ENCODE measurements at regions not wholly inside any gene's neighbourhood (a gene's known extent, or its start where the extent isn't known, plus 50 kb on each side); places are given as distances from the start of the nearest gene placed in this dataset.

DNA sequence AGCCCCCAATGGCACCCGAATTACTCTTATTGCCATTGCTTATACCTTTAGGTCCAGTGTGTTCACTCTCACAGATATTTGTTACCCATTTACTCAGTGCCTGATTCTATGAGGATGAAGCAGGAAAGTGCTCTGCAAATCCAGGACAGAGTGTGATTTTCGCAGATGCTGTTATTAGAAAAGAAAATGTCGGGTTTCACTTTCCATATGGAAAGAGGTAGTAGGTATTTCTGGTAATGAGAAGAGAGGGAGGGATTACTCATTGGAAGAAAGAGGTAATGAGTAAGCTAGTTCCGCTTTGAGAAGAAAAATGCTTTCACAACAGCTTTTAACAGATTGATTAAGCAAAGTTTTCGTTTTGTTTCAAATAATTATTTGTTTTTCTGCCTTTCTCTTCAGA lies 336.3 kb upstream of the CFAP20DC start (continued):
- TF ChIP-seq, protein P1, sequence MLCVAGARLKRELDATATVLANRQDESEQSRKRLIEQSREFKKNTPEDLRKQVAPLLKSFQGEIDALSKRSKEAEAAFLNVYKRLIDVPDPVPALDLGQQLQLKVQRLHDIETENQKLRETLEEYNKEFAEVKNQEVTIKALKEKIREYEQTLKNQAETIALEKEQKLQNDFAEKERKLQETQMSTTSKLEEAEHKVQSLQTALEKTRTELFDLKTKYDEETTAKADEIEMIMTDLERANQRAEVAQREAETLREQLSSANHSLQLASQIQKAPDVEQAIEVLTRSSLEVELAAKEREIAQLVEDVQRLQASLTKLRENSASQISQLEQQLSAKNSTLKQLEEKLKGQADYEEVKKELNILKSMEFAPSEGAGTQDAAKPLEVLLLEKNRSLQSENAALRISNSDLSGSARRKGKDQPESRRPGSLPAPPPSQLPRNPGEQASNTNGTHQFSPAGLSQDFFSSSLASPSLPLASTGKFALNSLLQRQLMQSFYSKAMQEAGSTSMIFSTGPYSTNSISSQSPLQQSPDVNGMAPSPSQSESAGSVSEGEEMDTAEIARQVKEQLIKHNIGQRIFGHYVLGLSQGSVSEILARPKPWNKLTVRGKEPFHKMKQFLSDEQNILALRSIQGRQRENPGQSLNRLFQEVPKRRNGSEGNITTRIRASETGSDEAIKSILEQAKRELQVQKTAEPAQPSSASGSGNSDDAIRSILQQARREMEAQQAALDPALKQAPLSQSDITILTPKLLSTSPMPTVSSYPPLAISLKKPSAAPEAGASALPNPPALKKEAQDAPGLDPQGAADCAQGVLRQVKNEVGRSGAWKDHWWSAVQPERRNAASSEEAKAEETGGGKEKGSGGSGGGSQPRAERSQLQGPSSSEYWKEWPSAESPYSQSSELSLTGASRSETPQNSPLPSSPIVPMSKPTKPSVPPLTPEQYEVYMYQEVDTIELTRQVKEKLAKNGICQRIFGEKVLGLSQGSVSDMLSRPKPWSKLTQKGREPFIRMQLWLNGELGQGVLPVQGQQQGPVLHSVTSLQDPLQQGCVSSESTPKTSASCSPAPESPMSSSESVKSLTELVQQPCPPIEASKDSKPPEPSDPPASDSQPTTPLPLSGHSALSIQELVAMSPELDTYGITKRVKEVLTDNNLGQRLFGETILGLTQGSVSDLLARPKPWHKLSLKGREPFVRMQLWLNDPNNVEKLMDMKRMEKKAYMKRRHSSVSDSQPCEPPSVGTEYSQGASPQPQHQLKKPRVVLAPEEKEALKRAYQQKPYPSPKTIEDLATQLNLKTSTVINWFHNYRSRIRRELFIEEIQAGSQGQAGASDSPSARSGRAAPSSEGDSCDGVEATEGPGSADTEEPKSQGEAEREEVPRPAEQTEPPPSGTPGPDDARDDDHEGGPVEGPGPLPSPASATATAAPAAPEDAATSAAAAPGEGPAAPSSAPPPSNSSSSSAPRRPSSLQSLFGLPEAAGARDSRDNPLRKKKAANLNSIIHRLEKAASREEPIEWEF (IDR thresholded peaks at IDR 0.05; ENCODE audit: insufficient replicate concordance, low read depth, low read length): peak; percentile 71
- TF ChIP-seq IRF4 (IDR thresholded peaks at IDR 0.05; ENCODE audit: low read depth, low read length): peak; percentile 98
- TF ChIP-seq FOXM1 (IDR thresholded peaks at IDR 0.05; ENCODE audit: low read depth, low read length): peak; percentile 98
- TF ChIP-seq FOXK2 (IDR thresholded peaks at IDR 0.05): no peak
- TF ChIP-seq STAT3 (IDR thresholded peaks at IDR 0.05; ENCODE audit: low read depth, low read length): peak; percentile 93; the same call in 1 of the 2 replicates
- TF ChIP-seq, protein P2, sequence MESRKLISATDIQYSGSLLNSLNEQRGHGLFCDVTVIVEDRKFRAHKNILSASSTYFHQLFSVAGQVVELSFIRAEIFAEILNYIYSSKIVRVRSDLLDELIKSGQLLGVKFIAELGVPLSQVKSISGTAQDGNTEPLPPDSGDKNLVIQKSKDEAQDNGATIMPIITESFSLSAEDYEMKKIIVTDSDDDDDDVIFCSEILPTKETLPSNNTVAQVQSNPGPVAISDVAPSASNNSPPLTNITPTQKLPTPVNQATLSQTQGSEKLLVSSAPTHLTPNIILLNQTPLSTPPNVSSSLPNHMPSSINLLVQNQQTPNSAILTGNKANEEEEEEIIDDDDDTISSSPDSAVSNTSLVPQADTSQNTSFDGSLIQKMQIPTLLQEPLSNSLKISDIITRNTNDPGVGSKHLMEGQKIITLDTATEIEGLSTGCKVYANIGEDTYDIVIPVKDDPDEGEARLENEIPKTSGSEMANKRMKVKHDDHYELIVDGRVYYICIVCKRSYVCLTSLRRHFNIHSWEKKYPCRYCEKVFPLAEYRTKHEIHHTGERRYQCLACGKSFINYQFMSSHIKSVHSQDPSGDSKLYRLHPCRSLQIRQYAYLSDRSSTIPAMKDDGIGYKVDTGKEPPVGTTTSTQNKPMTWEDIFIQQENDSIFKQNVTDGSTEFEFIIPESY (IDR thresholded peaks at IDR 0.05): no peak
- TF ChIP-seq, protein P3, sequence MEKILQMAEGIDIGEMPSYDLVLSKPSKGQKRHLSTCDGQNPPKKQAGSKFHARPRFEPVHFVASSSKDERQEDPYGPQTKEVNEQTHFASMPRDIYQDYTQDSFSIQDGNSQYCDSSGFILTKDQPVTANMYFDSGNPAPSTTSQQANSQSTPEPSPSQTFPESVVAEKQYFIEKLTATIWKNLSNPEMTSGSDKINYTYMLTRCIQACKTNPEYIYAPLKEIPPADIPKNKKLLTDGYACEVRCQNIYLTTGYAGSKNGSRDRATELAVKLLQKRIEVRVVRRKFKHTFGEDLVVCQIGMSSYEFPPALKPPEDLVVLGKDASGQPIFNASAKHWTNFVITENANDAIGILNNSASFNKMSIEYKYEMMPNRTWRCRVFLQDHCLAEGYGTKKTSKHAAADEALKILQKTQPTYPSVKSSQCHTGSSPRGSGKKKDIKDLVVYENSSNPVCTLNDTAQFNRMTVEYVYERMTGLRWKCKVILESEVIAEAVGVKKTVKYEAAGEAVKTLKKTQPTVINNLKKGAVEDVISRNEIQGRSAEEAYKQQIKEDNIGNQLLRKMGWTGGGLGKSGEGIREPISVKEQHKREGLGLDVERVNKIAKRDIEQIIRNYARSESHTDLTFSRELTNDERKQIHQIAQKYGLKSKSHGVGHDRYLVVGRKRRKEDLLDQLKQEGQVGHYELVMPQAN (conservative IDR thresholded peaks at IDR 0.05): 0 out of 2 replicates have a peak, but pooled peaks have one; percentile 7
- TF ChIP-seq, protein P4, sequence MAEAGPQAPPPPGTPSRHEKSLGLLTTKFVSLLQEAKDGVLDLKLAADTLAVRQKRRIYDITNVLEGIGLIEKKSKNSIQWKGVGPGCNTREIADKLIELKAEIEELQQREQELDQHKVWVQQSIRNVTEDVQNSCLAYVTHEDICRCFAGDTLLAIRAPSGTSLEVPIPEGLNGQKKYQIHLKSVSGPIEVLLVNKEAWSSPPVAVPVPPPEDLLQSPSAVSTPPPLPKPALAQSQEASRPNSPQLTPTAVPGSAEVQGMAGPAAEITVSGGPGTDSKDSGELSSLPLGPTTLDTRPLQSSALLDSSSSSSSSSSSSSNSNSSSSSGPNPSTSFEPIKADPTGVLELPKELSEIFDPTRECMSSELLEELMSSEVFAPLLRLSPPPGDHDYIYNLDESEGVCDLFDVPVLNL (IDR thresholded peaks at IDR 0.05; ENCODE audit: low read depth, low read length): no peak
- no peak for TF ChIP-seq HCFC1 (IDR thresholded peaks at IDR 0.05; ENCODE audit: low read length)
- TF ChIP-seq, protein P5, sequence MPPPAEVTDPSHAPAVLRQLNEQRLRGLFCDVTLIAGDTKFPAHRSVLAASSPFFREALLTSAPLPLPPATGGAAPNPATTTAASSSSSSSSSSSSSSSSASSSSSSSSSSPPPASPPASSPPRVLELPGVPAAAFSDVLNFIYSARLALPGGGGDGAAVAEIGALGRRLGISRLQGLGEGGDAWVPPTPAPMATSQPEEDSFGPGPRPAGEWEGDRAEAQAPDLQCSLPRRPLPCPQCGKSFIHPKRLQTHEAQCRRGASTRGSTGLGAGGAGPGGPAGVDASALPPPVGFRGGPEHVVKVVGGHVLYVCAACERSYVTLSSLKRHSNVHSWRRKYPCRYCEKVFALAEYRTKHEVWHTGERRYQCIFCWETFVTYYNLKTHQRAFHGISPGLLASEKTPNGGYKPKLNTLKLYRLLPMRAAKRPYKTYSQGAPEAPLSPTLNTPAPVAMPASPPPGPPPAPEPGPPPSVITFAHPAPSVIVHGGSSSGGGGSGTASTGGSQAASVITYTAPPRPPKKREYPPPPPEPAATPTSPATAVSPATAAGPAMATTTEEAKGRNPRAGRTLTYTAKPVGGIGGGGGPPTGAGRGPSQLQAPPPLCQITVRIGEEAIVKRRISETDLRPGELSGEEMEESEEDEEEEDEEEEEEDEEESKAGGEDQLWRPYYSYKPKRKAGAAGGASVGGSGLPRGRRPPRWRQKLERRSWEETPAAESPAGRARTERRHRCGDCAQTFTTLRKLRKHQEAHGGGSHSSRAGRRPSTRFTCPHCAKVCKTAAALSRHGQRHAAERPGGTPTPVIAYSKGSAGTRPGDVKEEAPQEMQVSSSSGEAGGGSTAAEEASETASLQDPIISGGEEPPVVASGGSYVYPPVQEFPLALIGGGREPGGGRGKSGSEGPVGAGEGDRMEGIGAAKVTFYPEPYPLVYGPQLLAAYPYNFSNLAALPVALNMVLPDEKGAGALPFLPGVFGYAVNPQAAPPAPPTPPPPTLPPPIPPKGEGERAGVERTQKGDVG (CRISPR knock-in tag; IDR thresholded peaks at IDR 0.05): no peak
- TF ChIP-seq RBBP5 (conservative IDR thresholded peaks at IDR 0.05): no peak
- peak; percentile 99 to 100 for TF ChIP-seq IKZF2 (IDR thresholded peaks at IDR 0.05)
- TF ChIP-seq TBL1XR1 (IDR thresholded peaks at IDR 0.05; ENCODE audit: low read depth, low read length): peak; percentile 91
- TF ChIP-seq ZSCAN29 (IDR thresholded peaks at IDR 0.05): no peak
- no peak for TF ChIP-seq CHD1 (IDR thresholded peaks at IDR 0.05; ENCODE audit: low read depth, low read length)
- TF ChIP-seq SMAD5 (IDR thresholded peaks at IDR 0.05; ENCODE audit: low read depth): no peak
- no peak for TF ChIP-seq NFXL1 (IDR thresholded peaks at IDR 0.05; ENCODE audit: borderline replicate concordance)
- TF ChIP-seq BACH1 (IDR thresholded peaks at IDR 0.05; ENCODE audit: borderline replicate concordance): peak; percentile 98; the same call in 1 of the 2 replicates
- no peak for TF ChIP-seq SREBF1 (IDR thresholded peaks at IDR 0.05; ENCODE audit: low read length)
